ENCODE measurements at regions not wholly inside any gene's neighbourhood (a gene's known extent, or its start where the extent isn't known, plus 50 kb on each side); places are given as distances from the start of the nearest gene placed in this dataset.

GRCh38 chr6:167240034-167240541, 51.0 kb upstream of the UNC93A start:
- no peak for TF ChIP-seq CTCF (IDR thresholded peaks at IDR 0.05; ENCODE audit: poor library complexity)
- no peak for TF ChIP-seq EZH2 (IDR thresholded peaks at IDR 0.05; ENCODE audit: borderline replicate concordance)
